HG03378 (cell line): ENCODE measurements at regions not wholly inside any gene's neighbourhood (a gene's known extent, or its start where the extent isn't known, plus 50 kb on each side); places are given as distances from the start of the nearest gene placed in this dataset.

Experiments used
- ATAC-seq: cut with Tn5 transposase; IDR thresholded peaks from one replicate; pipeline ENCODE4 v1.9.1; 2021; ENCODE audit warnings: mild to moderate bottlenecking, moderate library complexity; ENCODE audit not compliant: unreplicated experiment

DNA sequence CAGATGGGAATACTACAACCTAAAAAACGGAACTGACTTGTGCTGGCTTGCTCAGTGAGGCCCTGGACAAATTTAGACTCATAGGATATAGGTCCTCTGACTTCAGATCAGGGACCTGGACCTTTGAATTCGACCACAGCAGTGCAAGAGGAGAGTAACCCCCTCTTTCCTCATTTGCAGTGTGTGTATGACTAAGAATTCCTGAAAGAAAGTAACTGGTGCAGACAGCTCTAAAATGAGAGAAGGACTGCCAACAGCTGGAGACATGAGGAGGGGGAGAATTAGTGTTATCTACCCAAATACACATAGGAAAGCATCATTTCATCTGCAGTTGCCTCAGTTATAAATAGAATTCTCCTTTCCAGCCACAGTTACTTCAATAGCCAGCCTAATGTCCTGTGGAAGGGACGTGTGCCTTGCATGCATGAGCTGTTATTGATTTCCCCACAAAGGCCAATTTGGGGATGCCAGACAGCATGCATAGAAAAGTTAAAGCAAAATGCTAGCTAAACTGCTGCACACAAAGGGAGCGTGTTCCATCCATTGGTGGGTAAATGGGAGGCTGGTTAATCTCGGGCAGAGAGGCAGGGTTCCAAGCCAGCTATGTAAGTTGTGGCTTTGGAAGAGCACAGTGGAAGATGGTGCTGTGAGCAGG is 442.7 kb downstream of the CDK5RAP2 start:
- ATAC-seq: no peak

DNA sequence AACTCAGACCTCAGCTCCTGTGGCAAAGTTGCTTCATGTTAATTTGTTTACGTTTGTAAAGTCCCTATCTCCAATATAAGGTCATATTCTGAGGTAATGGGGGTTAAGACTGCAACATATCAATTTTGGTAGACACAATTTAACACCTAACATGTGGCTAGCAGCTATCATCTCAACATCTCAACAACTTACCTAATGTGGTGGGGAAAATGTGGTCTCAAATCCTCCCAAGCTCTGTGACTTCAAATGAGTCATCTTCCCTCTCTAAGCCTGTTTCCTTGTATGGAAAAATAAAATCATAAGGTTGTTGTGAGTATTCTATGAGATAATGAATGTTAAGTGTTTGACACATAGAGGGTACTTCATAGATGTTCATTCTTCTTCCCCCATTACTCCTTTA is 443.3 kb downstream of the CDK5RAP2 start:
- no peak for ATAC-seq

DNA sequence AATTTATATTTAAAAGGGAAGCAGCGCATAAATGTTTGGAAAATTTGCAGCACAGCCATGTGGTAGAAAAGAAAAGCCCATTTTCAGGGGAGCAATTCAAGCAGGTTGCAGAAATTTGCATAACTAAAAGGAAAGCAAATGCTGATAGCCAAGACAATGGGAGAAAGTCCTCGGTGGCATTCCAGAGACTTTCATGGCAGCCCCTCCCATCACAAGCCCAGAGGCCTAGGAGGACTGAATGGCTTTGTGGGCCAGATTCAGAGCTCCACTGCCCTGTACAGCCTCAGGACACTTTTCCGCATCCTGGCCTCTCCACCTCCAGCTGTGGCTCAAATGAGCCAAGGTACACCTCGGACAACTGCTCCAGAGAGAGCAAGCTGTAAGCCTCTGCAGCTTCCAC is 462.9 kb downstream of the CDK5RAP2 start:
- no peak for ATAC-seq

DNA sequence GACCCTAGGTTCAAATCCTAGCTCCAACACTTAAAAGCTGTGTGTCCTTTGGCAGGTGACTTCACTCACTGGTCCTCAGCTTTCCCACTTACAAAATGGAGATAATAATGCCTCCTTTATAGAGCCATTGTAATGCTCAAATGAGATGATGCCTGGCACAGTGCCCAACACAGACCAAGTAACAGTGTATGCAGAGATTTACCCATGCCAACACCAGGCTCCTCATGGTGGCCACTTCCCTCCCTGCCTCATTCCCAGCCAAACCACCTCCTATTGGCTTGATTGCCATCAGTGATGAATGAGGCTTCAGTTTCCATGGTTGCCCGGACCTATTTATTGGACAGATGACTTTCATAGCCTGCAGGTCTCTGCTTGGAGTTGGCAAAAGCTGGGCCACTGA is 469.4 kb downstream of the CDK5RAP2 start:
- ATAC-seq: no peak

DNA sequence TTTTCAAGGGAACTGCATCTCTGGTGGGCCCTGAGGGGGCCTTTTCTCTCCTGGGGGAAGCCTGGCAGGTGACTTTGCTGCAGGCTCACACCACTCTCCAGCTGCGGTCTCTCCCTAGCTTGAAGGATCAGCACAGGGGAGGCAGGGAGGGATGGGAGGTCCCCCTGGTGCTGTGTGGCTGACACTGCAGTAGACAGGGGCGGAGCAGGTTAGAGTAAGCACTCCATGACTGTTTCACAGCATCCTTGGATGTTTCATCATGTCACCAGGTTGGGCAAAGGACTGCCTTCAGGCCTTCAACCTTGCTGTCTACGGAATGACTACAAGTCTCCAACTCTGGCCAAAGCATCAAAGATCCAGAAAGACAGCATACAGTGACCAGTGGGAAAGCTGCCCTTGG is 470.7 kb downstream of the CDK5RAP2 start:
- no peak for ATAC-seq

DNA sequence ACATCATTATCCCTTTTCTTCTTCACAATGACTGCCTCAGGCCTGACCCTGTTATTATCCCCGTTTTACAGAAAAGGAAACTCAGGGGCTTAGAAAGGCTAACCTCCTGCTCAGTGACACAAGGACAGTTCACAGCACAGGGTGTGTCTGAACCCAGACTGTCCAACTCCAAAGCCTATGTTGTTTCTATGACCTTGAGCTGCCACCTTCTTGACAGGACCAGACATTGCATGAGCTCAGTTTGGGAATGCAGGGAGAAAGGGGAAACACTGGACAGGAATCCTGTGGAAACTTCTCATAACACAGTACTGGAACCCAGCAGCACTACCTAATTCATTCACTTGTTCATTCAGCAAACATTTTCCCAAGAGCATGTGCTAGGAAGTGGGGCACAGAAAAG is 472.8 kb downstream of the CDK5RAP2 start:
- ATAC-seq: no peak

DNA sequence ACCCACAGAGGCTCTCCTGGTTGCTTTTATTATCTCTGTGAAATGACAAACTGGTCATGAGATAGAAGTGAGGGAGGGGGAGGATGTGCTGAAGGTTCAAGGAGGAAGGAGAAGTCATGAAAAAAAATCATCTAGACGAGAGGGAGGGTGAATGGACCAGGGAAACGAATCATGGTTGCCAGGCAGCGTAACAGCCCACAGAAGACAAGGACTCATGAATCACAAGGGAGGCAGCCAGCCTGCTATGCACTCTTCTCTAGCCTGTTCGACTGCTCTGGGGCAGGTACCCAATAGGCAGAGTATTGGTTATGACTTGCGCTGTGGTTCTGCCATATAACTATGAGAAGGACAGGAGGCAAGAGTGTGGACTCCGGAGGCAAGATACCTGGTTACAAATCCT is 475.2 kb downstream of the CDK5RAP2 start:
- no peak for ATAC-seq

DNA sequence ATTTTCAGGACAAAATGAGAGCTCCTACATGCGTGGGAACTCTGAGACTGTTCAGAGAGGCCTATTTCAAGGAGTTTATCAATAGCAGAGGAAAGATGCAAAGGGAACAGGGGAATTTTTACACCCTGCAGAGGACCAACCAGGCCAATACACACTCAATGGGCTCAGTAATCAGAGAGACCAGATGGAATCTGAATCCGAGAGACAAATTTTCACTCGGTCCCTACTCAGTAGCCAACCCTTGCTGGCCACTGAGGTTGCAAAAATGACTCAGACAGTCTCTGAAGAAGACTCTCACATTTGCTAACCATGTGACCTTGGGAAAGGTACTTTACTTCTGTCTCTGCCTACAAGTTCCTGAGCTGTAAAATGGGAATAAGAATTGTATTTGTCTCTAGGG is 479.4 kb downstream of the CDK5RAP2 start:
- no peak for ATAC-seq

DNA sequence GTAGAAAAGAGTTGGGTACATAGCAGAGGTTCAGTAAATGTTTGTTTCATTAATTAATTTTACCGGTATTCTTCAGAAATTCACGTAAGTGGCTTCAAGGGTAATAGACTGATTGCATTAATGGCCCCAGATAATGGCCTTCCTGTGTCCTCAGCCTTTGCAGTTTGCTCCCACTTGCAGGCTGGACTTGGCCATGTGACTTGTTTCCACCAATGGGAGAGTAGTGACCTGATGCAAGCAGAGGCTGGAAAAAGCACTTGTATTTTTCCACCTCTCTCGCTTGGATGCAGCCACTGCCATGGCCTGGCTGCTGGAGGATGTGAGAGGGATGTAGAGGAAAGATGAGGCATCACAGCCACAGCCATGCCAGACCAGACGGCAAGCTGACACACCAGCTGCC is 480.9 kb downstream of the CDK5RAP2 start:
- ATAC-seq: no peak

DNA sequence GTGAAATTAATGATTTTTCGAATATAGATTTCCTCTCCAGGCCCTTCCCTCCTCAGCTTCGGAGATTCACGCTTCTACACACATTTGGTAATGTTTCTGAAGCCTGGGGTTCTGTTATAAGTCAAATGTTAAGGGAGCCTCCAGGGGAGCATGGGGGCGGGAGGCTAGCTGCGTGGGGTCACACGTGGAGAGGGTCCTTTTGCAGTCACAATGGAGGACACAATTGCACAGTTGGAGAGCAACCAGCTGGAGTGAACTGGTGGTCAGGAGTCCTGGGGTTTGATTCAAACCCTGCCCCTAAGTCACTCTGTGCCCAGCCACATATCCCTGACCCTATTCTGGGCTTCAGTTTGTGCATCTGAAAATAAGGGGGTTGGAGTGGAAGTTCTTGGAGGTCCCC is 481.4 kb downstream of the CDK5RAP2 start:
- no peak for ATAC-seq

DNA sequence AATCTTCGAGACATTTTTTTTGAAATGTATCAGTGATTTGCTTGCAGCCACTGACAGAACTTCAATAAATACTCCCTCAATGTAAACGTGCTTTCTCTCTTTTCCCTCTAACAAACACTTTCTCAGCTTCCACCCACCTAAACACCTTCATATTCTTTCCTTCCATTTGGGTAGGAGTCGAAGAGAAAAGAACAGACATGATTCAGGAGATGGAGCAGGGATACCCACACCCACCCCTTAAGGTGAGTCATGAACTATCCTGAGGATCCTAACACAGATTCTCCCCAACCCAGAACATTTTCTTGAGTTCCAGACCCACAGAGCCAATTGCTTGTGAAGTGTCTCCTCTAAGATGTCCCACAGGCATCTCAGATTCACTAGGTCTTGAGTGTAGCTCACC is 488.8 kb downstream of the CDK5RAP2 start:
- ATAC-seq: no peak

DNA sequence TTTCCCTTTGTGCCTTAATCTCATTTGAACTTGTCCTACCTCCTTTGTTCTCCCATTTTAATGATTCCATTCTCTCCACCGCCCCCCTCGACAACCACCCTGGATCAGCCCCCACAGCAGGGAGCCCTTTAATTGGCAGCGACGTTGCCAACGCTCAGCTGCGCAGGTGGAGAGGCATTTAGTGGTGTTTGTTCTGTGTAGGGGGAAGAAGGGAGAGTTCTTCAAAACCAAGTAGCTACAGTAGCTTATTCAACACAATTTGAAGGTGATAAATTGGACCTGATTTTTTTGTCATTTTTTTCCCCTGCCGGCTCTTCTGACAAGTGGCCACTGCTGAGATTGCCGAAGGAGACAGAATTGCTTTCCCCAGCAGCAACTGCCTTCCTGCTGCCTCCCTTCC is 499.1 kb downstream of the CDK5RAP2 start:
- ATAC-seq: no peak

DNA sequence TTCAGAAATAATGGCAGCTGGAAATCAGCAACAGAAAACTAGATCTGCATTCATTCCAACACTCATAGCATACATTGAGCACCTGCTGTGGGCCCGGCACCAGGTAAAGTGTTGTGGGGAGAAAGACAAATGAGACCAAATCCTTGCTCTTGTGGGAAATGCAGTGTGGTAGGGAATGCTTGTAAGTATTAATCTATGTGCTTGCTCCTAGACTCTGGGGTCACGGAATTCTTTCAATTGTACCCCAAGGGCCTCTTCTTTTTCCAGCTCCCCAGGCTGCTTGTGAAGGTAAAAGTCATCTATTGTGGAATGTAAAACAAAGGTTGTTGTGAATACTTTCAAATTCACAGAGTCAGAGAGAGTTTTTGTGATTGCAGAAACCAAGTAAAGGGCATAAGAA is 501.9 kb downstream of the CDK5RAP2 start:
- ATAC-seq: no peak

DNA sequence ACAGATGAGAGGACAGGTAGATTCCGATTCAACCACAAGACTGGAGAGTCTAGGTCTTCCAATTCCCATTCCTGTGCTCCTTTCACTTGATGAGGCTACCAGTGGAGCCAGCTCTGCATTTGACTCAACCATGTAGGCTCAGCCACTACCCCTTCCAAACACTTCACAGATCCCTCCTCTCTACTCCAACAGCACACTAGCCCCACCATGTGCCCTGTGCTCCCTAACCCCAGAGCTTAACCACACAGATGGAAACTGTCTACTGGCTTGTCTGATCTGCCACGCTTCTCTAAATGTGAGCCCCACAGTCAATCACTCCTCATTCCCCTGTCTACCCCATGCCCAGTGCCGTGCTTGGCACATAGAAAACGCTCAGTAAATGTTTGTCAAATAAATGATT is 508.2 kb downstream of the CDK5RAP2 start:
- ATAC-seq: no peak

DNA sequence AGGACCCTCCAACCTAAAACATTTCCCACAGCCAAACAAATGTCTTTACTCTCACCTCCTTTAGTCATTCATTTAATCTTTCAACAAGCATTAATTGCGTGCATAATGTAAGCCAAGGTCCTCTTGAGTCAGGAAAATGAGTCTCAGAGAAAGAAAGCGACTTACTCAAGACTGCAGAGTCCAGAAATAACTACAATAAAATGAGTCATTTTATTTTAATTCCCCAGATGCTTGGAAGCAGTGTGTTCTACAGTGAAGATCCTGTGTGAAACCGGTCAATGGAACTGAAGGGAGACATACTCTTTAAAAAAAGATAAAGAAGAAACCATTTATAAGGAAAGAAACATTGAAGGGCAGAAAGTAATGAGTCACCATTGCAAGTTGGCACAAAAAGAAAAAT is 513.7 kb downstream of the CDK5RAP2 start:
- no peak for ATAC-seq

DNA sequence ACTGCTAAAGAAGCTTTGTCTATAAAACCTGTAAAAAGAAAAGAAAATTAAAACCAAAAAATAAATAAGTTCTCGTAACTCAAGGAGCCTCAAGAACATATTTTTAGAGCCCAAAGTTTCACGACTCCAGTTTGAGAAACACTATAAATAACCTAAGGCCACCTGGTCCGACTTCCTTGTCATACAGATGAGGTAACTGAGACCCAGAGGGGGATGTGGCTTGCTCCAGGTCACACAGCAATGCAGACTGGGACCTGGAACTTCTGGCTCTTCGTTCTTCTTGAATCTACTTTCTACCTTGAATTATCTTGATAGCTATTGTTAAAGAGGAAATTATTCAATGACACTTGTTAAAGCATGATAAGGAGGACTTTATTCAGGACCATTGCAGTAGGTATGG is 514.8 kb downstream of the CDK5RAP2 start:
- ATAC-seq: no peak

DNA sequence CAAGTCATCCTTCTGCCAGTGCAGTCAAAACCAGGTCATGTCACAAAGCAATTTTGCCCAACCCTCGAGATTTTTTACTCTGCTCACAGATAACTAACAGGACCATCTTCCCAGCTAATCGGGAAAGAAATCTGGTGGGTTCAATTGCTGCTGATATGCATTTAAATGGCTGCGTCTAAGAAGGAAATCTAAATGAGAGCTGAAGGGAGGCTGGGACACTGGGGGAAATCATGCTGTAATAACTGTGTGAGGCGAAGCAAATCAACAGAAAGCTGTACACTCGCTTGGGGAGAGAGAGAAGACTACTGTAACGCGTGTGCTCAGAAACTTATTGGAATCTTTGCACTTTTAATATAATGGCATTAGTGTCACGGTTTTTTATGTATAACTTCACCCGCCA is 535.0 kb downstream of the CDK5RAP2 start:
- ATAC-seq: no peak

DNA sequence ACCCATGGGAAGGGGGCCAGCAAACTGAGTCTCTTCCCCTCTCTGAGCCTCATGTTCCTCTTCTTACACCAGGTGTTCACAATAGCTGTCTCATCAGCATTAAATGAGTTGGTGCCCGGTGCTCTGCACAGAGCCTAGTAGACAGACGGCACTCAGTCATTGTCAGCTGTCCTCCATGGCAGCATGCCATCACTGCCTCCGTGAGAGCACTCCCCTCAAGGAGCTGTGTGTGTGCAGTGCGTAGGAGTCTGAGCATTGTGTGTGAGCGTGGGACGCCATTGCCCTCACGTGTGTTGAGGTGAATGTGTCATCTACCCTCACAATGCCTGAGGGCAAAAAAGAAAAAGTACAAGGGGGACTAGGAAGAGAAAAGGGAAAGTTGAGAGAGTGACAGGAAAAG is 536.5 kb downstream of the CDK5RAP2 start:
- no peak for ATAC-seq

DNA sequence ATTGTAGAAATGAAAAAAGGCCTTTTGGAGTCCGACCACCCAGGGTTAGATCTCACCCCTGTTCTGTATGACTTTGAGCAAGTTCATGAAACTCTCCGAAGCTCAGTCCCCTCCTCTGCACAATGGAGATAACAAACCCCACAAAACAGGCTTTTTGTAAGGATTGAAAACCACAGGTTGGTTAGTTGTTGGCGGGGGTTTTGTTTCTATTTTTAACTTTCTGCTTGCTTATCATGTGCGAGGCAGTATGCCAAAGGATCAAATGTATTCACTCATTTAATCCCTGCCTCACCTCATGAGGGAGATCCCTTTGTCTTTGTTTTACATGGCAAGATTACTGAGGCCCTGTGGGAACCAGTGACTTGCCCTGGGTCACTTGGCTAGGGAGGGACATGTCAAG is 539.1 kb downstream of the CDK5RAP2 start:
- no peak for ATAC-seq

DNA sequence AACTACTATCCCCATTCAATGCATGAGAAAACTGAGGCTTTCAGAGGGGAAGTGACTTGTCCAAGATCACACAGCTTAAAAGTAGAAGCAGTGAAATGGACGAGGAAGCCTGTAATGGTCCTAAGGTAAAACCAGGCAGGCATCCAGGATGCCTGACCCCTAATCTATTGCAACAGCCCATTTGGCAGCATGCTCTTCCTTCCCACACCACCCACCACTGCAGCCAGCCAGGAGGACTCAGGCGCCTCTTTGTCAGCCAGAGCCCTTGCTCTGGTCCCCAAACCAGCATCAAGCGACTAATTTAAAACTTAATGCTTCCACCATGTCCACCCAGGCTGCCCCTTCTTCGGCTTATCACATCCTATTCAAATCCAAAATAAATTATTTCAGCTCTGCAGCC is 541.6 kb downstream of the CDK5RAP2 start:
- ATAC-seq: no peak

DNA sequence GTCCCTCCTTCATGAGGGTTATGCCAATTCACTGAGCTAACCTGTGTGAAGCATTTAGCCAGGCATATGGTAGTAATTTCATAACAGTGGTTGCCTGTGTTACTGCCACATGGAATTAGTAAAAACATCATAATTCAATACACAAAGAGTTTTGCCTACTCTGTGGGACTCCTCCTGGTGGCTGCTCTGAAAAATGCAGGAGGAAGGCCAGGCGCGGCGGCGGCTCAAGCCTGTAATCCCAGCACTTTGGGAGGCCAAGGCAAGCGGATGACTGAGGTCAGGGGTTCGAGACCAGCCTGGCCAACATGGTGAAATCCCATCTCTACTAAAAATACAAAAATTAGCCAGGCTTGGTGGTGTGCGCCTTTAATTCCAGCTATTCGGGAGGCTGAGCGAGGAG is 547.3 kb downstream of the CDK5RAP2 start:
- ATAC-seq: no peak

DNA sequence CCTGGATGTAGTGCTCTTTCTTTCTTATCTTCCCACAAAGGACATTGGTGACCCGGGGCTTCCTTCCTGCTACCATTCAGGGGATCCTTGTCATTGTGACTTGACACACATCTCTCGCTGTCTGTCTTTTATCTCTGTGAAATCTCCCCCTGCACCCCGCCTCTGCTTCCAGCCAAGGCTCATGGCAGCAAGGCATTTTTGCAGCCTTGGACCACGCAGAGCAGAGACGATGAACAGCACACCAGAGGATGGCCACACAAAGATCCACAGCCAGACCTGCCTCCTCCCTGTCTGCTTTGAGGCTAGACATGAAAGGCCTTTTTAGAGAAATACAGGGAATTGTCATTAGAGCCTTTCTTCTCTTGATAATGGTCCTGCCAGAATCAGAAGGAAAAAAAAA is 549.1 kb downstream of the CDK5RAP2 start:
- no peak for ATAC-seq

DNA sequence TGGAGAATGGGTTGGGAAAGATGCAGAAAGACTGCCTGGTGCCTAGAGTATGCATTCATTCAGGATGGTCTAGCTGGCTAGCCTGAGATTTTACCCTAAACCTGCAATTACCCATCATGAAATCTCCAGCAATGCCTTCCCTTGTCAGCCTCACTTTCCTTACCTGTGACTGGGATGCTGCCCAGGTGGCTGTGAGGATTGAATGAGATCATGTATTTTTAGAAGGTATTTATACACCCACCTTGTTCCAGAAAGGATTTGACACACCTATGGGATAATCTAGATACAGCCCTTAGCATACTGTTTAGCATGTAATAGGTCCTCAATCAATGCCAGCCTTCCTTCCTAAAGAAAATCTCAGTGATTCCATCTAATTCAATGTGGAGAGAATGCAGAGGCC is 561.4 kb downstream of the CDK5RAP2 start:
- ATAC-seq: no peak

DNA sequence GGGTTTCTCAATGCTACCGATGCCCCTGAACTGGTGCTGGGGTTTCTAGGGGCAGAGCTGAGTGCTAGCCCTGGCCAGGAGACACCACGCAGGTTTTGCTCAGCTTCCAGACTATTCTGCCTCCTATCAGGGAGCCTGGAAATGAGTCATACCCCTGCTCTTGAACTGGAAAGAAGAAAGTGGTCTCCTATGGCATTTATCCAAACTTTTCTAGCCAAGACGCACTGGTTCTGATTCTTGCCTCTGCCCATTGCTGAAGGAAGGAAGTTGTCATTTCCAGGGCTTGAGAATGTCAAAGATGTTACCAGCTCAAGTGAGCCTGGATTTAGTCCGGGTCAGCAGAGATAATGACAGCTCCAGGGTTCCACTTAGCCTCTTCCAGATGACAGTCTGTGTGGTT is 561.9 kb downstream of the CDK5RAP2 start:
- no peak for ATAC-seq
